GM18907 (cell line): ENCODE measurements at regions not wholly inside any gene's neighbourhood (a gene's known extent, or its start where the extent isn't known, plus 50 kb on each side); places are given as distances from the start of the nearest gene placed in this dataset.
"Not testable (repeated sequence)": the region's sequence is repeated elsewhere in the genome, so short reads cannot be mapped to it uniquely, and the experiment has no call there.

ENCODE experiments used
- ATAC-seq: cut with Tn5 transposase; IDR thresholded peaks from one replicate; pipeline ENCODE4 v1.9.1; 2021; ENCODE audit warnings: mild to moderate bottlenecking, moderate library complexity; ENCODE audit not compliant: unreplicated experiment

DNA sequence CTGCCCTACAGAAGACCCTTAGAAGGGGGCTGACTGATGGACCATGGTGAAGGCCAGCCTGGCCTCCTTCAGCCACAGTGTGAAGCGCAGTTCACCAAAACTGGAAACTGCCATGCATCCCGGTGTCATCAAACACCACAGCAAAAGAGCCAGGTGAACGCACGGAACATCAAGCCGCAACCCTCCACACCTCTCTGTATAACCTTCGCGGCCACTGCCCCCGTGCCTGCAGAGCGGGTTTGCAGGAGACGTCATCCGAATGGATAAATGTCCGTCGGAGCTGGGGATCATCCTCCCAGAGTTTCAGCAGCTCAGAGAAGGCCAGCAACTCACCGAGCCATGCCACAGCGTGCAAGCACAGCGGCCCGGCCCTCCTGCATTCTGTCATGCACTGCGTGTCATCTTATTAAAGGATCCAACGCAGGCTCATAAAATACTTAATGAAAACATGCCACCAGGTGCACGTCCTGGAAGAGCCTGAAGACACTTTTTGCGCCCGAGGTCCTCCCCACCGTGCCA, 309.9 kb downstream of the BRD1 start:
- no peak for ATAC-seq

DNA sequence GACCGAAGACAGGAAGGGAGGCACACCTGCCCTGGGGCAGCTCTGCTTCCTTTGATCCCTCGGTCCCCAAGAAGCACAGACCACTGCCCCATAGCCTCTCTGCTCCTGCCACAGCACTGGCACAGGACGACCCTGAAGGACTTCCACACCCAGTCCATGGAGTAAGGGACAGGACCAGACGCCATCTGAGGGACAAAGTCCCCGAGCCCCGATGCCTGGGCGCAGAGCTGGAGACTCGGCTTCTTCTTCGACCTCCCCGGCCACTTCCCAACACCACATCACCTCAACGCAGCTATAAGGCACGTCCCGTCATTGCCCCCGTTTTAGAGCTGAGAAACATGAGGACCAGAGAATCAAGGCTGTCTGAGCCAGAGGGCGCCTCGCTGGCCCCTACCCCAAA, 310.5 kb downstream of the BRD1 start:
- no peak for ATAC-seq

DNA sequence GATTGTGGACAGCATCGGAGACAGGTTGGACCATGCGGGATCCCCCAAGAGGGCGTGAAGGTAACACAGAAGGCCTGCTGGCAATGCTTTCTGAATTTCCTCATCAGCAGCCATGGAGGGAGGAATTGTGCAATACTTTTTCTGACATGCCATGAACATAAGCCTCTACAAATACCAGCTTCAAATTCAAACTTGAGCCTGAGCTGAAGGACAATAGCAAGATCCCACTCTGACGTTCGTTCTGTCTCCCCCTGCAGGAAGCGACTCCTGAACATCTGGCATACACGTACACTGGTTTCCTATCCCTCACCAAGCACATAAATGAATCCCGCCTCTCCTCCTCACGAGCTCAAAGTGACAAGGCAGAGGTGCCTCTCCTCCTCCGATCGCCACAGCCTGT, 312.2 kb downstream of the BRD1 start:
- no peak for ATAC-seq

DNA sequence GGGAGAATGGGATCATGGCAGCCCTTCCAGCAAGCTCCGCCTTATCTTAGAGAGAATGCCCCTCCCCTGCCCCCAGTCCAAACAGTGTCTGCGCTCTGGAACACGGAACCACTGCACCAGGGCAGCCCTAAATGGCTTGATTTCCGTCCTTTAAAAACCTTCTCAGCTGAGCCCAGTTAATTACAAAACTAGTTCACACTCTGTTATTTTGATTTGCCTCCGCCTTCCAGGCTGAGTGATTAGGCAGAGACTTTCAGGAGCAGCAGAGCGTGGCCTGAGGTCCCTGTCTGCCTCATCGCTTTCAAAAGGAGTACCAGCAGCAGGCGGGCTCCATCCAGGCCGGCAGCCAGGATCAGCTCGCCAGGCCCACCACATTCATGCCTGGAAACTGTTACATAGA, 313.0 kb downstream of the BRD1 start:
- no peak for ATAC-seq

DNA sequence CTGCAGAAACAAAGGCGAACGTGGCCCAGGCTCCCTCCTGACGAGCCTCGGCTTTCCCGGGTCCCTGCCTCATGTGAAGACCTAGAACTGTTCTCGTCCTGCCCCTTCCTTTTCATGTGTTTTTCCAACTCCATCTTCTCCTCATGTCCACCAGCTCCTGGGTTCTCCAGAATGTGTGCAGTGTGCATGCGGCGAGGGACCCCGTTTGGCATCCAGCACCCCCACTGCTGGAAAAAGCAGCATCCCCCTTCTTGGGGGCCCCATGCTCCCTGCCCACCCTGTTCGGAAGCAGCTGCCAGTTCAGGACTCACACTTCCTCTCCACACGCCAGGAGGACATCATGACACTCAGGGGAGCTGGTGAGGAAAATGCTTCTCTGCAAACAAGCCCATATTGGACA, 313.5 kb downstream of the BRD1 start:
- no peak for ATAC-seq

DNA sequence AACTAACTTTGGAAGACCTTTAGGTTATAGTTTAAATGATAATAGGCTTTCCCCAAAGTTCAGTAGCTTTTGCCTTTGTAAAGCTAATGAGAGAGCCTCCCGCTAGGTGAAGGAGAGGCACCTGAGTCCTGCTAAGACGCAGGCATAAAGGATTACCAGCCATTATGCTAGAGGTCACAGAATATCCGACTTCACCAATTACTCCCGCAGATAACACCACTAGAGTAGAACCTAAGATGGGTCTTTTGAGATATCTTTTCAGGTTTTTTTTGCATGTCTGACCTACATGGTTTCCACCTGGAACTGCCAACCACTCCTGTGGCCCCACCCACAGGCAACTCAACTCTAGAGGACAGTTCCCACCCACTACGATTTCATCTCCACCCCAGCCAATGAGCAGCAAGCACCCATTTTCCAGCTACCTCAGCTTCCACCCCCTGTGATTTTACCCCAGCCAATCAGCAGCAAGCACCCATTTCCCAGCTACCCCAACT, 314.3 kb downstream of the BRD1 start:
- no peak for ATAC-seq

DNA sequence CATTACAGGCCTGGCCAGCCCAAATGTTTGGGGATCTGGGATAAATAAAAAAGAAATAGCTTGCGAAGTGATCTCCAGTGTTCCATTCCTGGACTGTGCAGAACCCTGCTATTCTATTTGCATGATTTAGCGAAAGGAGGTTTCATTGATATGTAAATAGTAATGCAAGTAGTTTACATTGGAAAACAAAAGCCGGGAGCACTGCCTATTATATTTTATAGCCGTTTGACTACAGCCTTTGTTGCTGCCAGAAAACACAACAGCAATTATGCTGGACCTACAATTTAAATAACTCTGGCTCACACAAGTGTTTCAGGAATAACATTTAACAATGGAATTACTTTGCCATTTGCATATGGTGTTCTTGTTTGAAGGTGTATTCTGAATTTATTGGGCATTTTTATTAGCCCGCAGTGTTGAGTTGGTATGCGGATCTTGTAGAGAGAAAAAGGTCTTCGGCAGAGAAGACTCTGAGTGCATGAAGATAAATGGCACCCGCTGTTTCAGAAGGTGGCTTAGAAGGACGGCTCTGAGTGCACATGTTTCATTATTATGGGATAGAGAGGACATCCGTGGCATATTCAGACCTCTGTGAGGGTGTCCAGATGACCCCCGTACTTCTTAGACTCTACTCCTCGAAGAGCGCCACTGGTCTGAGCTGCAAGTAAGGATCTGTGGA, 315.0 kb downstream of the BRD1 start:
- ATAC-seq: no peak

DNA sequence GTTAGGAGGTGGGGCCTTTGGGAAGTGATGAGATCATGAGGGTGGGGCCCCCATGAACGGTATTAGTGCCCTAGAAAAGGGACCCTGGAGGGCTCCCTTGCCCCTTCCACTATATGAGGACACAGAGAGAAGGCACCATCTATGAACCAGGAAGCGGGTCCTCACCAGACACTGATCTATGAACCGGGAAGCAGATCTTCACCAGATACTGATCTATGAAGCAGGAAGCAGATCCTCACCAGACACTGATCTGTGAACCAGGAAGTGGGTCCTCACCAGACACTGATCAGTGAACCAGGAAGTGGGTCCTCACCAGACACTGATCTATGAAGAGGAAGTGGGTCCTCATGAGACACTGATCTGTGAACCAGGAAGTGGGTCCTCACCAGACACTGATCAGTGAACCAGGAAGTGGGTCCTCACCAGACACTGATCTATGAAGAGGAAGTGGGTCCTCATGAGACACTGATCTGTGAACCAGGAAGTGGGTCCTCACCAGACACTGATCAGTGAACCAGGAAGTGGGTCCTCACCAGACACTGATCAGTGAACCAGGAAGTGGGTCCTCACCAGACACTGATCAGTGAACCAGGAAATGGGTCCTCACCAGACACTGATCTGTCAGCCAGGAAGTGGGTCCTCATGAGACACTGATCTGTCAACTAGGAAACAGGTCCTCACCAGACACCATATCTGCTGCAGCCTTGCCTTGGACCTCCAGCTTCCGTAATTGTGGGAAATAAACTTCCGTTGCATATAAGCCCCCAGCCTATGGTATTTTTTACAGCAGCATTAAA, 316.1 kb downstream of the BRD1 start:
- not testable (repeated sequence) for ATAC-seq

DNA sequence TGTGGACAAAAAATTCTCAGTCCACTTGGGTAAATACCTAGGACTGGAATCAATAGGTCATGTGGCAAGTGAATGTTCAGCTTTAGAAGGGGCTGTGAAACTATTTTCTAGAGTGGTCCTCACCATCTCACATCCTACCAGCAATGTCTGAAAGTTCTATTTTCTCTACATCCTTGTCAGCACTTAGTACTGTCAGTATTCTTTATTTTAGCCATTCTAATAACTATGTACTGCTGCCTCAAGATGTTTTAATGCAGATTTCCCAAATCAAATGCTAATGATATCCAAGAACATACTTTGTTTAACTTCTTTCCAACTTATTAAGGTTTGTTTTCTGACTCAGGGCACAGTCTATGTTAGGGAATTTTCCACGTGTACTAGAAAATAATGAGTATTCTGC, 317.0 kb downstream of the BRD1 start:
- no peak for ATAC-seq

DNA sequence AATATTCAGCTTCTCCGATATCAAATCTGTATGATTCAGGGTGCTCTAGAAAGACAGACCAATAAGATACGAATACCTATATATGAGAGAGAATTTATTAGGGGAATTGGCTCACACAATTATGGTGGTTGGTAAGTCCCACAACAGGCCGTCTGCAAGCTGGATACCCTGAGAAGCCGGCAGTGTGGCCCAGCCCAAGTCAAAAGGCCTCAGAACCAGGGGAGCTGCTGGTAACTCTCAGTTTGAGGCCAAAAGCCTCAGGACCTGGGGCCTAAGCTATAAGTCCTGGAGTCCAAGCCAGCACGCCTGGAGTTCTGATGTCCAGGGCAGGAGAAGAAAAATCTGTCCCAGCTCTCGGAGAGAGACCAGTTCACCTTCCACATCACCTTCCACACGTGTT, 318.7 kb downstream of the BRD1 start:
- no peak for ATAC-seq

DNA sequence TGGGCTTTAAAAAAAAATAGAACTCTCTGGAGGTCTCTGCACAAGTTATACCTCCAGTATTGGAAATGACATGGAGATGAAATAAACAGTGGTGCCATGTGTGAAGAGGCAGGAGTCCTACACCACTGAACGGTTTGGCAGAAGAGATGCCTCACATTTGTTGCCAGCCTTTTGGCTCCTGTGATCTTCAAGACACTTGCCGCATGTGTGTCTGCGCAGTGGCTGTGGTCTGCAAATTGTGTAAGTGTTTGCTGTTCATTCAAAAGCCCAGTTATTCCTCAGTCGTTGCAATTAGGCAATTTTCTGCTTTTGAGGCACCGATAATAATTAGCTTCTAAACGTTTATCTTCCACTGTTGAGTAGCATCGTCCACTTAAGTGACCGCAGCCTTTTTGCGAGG, 319.1 kb downstream of the BRD1 start:
- no peak for ATAC-seq

DNA sequence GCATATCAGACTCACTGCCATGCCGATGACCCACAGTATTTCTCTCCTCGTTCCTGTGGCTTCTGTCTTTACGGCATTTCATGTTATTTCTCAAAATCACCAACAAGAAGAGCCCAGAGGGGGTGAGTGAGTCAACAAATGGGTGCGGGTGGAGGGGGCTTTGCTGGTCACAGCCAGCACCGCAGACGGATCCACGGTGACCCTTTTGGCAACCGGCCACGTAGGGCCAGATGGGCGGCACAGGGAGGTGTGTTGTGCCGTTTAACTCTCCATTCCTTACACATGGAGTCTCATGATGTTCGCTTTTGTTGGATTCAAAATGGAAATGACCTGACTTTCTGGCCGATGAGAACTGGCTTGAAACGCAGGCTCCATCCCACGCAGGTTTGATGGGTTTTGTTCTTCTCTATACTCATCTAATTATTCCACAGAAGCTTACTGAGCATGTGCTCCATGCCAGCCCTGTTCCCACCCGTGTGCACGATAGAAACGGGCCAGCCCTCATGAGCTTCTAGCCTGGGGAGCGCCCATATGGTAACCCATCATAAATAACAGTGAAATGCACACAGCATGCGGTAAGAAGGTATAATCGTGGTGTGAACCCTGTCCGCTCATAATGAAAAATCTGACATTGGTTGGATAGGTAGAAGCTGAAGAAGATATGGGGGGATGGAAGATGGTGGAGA, 319.9 kb downstream of the BRD1 start:
- ATAC-seq: no peak

DNA sequence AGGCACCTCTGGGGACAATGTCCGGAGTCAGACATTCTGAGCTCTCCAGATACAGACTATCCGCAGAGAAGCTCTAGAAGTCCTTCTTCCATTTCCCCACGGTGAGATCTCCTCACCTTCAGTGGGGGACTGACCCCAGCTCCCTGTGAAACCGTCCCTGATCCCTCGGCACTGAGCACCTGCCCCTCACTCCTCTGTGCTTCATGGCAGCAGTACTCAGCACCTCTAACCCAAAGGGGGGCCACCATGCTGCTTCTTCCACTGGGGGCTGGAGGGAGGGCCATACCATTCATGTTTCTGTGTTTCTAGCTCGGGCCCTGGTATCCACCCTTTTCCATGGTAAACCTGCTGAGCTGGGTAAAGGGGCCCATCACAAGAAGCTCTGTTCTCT, 321.7 kb downstream of the BRD1 start:
- ATAC-seq: no peak

DNA sequence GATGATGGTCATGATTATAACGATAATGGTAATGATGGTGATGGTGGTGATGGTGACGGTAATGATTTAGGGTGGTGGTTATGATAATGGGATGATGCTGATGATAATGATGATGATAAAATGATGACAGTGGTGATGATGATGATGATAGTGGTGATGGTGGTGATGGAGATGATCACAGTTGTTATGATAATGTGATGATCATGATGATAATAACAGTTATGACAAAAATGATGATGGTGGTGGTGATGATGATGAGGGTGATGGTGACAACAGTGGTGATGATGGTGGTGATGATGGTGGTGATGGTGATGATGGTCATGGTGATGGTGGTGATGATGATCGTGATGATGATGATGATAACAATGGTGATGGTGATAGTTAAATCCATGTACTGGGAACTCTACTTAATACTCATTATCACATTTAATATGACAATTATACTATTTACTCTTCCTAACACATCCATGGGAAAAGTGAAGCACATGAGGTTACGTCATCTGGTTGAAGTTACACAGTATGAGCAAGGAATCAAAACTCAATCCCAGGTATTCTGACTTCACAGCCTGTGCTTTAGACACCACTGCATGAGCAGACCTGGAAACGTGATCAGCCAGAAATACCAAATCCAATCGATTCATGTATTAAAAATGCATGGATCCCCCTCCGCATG, 322.2 kb downstream of the BRD1 start:
- ATAC-seq: no peak

DNA sequence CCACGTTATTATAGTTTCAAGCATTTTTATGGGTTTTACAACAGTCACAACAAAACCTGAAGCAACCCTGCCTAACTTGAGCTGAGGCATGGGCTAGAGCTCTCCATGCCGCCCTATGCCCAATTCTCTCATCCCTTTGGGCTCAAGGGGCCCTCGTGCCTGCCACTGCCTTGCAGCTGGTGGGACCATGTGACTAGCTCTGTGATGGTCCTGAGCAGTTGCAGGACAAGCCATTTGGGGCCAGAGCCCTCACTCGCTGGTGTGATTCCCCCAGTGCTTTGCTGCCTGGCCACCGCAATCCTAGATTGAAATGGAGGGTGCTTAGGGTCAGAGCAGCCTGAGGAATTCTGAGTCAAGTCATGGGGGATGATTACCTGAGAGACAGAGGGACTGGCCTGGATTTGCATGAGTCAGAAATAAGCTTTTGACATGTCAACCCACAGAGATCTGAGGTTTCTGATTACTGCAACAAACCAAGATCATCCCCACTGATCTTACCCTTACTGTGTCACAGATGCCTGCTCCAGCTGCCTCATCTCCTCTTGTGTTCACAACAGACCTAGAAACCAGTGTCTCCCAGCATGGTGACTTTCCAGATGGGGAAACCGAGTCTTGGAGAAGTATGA, 323.7 kb downstream of the BRD1 start:
- ATAC-seq: no peak

DNA sequence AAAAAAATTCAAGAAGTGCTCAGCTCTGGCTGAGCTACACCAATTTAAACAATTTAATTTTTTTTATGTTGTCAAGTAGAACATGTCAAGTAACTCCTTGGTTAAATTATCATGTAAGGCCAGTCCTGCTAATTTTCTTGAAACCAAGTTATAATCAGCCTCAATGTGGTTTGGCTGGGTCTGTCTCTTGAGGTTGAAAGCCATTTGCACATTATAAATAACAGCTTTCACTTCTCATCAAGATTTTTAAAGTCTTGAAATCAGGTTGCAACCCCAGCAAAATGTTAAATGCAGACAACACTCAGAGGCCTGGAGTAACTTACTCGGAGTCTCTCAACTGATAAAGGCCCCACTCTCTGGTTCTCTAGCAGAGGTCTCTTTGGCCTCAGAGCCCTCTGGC, 324.4 kb downstream of the BRD1 start:
- no peak for ATAC-seq

DNA sequence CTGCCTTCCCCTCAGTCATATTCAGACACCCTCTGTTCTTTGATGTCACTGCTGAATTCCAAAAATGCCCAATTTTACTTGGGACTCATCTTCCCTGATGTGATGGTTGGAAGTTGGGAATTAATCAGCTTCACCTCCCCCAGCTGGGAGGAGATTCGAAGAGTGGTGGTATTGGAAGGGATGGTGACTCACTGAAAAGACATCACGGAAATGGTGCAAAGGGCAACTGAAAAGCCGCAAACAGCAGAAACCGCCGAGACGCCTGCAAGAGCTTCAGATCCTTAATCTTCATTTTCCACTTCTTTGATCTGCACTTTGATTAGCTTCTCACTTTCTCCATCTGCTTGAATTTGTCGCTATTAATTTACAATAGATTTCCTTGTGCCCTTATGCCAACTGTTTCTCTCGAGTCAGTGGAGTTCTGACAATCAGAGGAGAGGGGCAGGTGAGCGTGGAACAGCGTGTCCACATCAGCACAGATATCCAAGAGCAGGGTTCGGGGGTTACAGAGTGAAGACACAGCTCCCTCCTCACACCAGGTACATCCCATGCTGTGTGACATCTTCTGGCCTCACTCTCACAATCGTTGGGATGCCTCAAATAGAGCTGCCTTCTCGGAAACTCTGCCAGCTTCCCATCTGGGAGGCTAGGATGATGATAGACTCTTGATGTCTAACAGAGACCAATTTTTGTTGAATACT, 325.4 kb downstream of the BRD1 start:
- no peak for ATAC-seq

DNA sequence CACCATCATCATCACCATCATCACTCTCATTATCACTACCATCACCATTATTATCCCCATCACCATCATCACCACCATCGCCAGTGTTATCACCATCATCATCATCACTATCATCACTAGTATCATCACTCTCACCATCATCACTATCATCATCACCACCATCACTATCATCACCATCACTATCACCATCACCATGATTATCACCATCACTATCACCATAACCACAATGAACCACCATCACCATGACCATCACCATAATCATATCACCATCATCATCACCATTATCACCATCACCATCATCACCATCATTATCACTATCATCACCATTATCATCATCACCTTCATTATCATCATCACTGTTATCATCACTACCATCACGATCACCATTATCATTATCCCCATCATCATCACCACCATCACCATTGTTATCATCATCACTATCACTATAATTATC, 326.7 kb downstream of the BRD1 start:
- ATAC-seq: no peak

DNA sequence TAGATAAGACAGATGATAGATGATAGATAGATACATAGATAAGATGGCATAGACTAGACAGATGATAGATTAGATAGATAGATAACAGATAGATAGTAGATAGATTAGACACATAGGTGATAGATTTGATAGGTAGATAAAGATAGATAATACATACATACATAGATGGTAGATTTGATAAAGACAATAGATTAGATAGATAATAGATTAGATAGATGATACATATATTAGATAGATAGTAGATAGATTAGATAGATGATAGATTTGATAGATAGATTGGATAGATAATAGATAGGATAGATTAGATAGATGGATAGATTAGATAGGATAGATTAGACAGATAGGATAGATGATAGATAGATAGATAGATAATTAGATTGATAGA, 327.6 kb downstream of the BRD1 start:
- ATAC-seq: no peak
